SK-N-SH treated with all-trans-retinoic acid at 6 μM for 48 hours (cell line): ENCODE measurements at regions not wholly inside any gene's neighbourhood (a gene's known extent, or its start where the extent isn't known, plus 50 kb on each side); places are given as distances from the start of the nearest gene placed in this dataset.

Source experiments
- ATAC-seq: fragments of 200-7000 bp; cut with Tn5 transposase; 3 replicates; pipeline ENCODE4 v1.9.1; 2020; ENCODE audit warnings: mild to moderate bottlenecking, moderate library complexity
- ARNTL ChIP-seq: fragments of 450-650 bp; formaldehyde crosslinking; IDR thresholded peaks from 2 replicates; pipeline ENCODE4 v1.5.0; 2020; ENCODE audit warnings: low read depth, mild to moderate bottlenecking, moderate library complexity, borderline replicate concordance
- BACH2 ChIP-seq: fragments of 250-450 bp; sonication (Bioruptor Pico); IDR thresholded peaks from 2 replicates; pipeline ENCODE4 v1.9.0; 2021; ENCODE audit warnings: mild to moderate bottlenecking, borderline replicate concordance
- CSDC2 ChIP-seq: fragments of 250-450 bp; sonication (Bioruptor Pico); IDR thresholded peaks from 2 replicates; pipeline ENCODE4 v1.5.0; 2020; ENCODE audit warnings: mild to moderate bottlenecking, moderate library complexity
- CSRNP3 ChIP-seq: fragments of 250-450 bp; sonication (Bioruptor Pico); IDR thresholded peaks from 2 replicates; pipeline ENCODE4 v1.5.1; 2021; ENCODE audit warnings: mild to moderate bottlenecking, moderate library complexity
- ESRRG ChIP-seq: fragments of 250-450 bp; sonication (Bioruptor Pico); IDR thresholded peaks from 2 replicates; pipeline ENCODE4 v1.6.1; 2021; ENCODE audit warnings: mild to moderate bottlenecking
- GLIS3 ChIP-seq: fragments of 250-450 bp; sonication (Bioruptor Pico); IDR thresholded peaks from 2 replicates; pipeline ENCODE4 v1.5.0; 2020; ENCODE audit warnings: mild to moderate bottlenecking, moderate library complexity
- OSR1 ChIP-seq: fragments of 250-450 bp; sonication (Bioruptor Pico); IDR thresholded peaks from 2 replicates; pipeline ENCODE4 v1.8.0; 2022; ENCODE audit warnings: moderate library complexity, mild to moderate bottlenecking, inconsistent platforms
- PPARA ChIP-seq: fragments of 250-450 bp; sonication (Bioruptor Pico); IDR thresholded peaks from 2 replicates; pipeline ENCODE4 v1.5.0; 2020; ENCODE audit warnings: mild to moderate bottlenecking, borderline replicate concordance
- RARB ChIP-seq: fragments of 250-450 bp; sonication (Bioruptor Pico); IDR thresholded peaks from 2 replicates; pipeline ENCODE4 v1.8.0; 2021; ENCODE audit warnings: mild to moderate bottlenecking, moderate library complexity
- SNAI2 ChIP-seq: fragments of 250-450 bp; sonication (Bioruptor Pico); IDR thresholded peaks from 2 replicates; pipeline ENCODE4 v1.5.0; 2020; ENCODE audit warnings: mild to moderate bottlenecking, moderate library complexity
- TCF4 ChIP-seq: fragments of 250-450 bp; sonication (Bioruptor Pico); IDR thresholded peaks from 2 replicates; pipeline ENCODE4 v1.8.0; 2021; ENCODE audit warnings: mild to moderate bottlenecking, moderate library complexity, borderline replicate concordance
- TOX ChIP-seq: fragments of 250-450 bp; sonication (Bioruptor Pico); IDR thresholded peaks from 2 replicates; pipeline ENCODE4 v1.8.0; 2021; ENCODE audit warnings: mild to moderate bottlenecking, moderate library complexity, borderline replicate concordance
- ZFP30 ChIP-seq: fragments of 450-650 bp; formaldehyde crosslinking; IDR thresholded peaks from 2 replicates; pipeline ENCODE4 v1.5.0; 2022; ENCODE audit warnings: mild to moderate bottlenecking, moderate library complexity
- ZNF565 ChIP-seq: fragments of 450-650 bp; formaldehyde crosslinking; conservative IDR thresholded peaks from 2 replicates; pipeline ENCODE4 v1.5.0; 2020; ENCODE audit warnings: low read depth, mild to moderate bottlenecking, moderate library complexity
- ZNF70 ChIP-seq: fragments of 450-650 bp; formaldehyde crosslinking; IDR thresholded peaks from 2 replicates; pipeline ENCODE4 v1.5.0; 2020; ENCODE audit warnings: mild to moderate bottlenecking, moderate library complexity
- ZNF8 ChIP-seq: fragments of 450-650 bp; formaldehyde crosslinking; IDR thresholded peaks from 2 replicates; pipeline ENCODE4 v1.5.0; 2020; ENCODE audit warnings: mild to moderate bottlenecking, moderate library complexity
- TF ChIP-seq, protein P1 (sequence below): fragments of 250-450 bp; sonication (Bioruptor Pico); IDR thresholded peaks from 2 replicates; pipeline ENCODE4 v1.8.0; 2020; ENCODE audit warnings: mild to moderate bottlenecking, moderate library complexity, borderline replicate concordance
- TF ChIP-seq, protein P2 (sequence below): fragments of 250-450 bp; sonication (Bioruptor Pico); IDR thresholded peaks from 2 replicates; pipeline ENCODE4 v1.8.0; 2021; ENCODE audit warnings: low read depth, mild to moderate bottlenecking, moderate library complexity, borderline replicate concordance
- TF ChIP-seq, protein P3 (sequence below): fragments of 250-450 bp; sonication (Bioruptor Pico); IDR thresholded peaks from 2 replicates; pipeline ENCODE4 v1.5.0; 2020; ENCODE audit warnings: mild to moderate bottlenecking, moderate library complexity

- TF ChIP-seq ZNF8 (CRISPR knock-in tag) (no peak), TOX (CRISPR knock-in tag) (no peak)
- TF ChIP-seq, all 23 proteins: peak for 0
These were observed 124.1 kb downstream of the EN1 start (continued) for GRCh38 chr2:118723394-118723793.

- no peak for ATAC-seq
- TF ChIP-seq TCF4 (CRISPR knock-in tag): no peak
These were observed 124.5 kb downstream of the EN1 start for GRCh38 chr2:118722976-118723375.

- TF ChIP-seq PPARA (CRISPR knock-in tag): no peak
- no peak for TF ChIP-seq CSRNP3 (CRISPR knock-in tag)
- TF ChIP-seq TOX (CRISPR knock-in tag): no peak
- ATAC-seq: no peak
These were observed 125.5 kb downstream of the EN1 start for GRCh38 chr2:118721817-118722551.

DNA sequence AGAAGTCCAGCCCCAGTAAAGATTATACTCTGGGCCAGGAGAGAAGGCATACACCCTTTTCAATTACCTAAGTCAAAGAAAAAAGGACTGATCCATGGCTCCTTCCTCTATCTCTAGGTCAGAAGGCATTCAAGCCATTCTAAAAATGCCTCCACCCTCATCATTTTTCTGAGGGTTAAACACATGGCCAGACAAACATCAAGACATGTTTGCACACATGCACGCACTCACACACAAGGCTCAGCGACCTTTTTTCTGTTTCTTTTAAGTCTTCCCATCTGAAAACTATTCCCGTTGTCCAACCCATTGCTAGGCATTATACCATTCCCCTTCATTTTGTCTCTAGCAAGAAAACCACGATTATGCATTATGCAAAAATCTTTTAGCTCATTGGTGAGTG is 126.6 kb downstream of the EN1 start:
- ATAC-seq: no peak
- TF ChIP-seq ZNF8 (CRISPR knock-in tag) (no peak), ZFP30 (CRISPR knock-in tag) (no peak), PPARA (CRISPR knock-in tag) (no peak), ESRRG (no peak), RARB (CRISPR knock-in tag) (no peak), CSRNP3 (CRISPR knock-in tag) (no peak)
- TF ChIP-seq, protein P1, sequence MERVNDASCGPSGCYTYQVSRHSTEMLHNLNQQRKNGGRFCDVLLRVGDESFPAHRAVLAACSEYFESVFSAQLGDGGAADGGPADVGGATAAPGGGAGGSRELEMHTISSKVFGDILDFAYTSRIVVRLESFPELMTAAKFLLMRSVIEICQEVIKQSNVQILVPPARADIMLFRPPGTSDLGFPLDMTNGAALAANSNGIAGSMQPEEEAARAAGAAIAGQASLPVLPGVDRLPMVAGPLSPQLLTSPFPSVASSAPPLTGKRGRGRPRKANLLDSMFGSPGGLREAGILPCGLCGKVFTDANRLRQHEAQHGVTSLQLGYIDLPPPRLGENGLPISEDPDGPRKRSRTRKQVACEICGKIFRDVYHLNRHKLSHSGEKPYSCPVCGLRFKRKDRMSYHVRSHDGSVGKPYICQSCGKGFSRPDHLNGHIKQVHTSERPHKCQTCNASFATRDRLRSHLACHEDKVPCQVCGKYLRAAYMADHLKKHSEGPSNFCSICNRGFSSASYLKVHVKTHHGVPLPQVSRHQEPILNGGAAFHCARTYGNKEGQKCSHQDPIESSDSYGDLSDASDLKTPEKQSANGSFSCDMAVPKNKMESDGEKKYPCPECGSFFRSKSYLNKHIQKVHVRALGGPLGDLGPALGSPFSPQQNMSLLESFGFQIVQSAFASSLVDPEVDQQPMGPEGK (CRISPR knock-in tag): no peak
- TF ChIP-seq, protein P2, sequence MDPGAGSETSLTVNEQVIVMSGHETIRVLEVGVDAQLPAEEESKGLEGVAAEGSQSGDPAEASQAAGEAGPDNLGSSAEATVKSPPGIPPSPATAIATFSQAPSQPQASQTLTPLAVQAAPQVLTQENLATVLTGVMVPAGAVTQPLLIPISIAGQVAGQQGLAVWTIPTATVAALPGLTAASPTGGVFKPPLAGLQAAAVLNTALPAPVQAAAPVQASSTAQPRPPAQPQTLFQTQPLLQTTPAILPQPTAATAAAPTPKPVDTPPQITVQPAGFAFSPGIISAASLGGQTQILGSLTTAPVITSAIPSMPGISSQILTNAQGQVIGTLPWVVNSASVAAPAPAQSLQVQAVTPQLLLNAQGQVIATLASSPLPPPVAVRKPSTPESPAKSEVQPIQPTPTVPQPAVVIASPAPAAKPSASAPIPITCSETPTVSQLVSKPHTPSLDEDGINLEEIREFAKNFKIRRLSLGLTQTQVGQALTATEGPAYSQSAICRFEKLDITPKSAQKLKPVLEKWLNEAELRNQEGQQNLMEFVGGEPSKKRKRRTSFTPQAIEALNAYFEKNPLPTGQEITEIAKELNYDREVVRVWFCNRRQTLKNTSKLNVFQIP: no peak

DNA sequence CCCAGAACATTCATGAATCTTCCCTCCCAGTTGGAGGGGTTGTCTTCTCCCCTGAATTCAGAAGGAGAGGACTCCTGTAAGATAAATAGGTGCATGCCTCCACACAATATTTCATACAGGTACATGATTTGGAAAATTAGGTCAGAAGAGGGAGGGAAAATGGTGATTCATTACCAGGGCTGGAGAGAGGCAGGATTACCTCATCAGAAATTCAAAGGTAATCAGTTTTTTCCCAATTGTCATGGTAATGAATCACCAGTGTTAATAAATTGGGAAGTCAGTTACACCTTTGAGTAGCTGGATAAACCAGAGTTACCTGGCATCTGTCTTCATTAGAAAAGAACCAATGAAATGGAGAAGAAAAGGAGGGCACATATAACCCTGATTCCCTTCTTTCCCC is 128.5 kb downstream of the EN1 start:
- no peak for ATAC-seq
- TF ChIP-seq ZFP30 (CRISPR knock-in tag) (no peak), ARNTL (no peak), ZNF565 (CRISPR knock-in tag) (no peak), ESRRG (no peak), CSDC2 (CRISPR knock-in tag) (no peak), ZNF70 (CRISPR knock-in tag) (no peak), GLIS3 (CRISPR knock-in tag) (no peak), SNAI2 (CRISPR knock-in tag) (no peak), BACH2 (CRISPR knock-in tag) (no peak), OSR1 (CRISPR knock-in tag) (no peak), ZNF8 (CRISPR knock-in tag) (no peak), CSRNP3 (CRISPR knock-in tag) (no peak), TOX (CRISPR knock-in tag) (no peak), TCF4 (CRISPR knock-in tag) (no peak)
- TF ChIP-seq, protein P3, sequence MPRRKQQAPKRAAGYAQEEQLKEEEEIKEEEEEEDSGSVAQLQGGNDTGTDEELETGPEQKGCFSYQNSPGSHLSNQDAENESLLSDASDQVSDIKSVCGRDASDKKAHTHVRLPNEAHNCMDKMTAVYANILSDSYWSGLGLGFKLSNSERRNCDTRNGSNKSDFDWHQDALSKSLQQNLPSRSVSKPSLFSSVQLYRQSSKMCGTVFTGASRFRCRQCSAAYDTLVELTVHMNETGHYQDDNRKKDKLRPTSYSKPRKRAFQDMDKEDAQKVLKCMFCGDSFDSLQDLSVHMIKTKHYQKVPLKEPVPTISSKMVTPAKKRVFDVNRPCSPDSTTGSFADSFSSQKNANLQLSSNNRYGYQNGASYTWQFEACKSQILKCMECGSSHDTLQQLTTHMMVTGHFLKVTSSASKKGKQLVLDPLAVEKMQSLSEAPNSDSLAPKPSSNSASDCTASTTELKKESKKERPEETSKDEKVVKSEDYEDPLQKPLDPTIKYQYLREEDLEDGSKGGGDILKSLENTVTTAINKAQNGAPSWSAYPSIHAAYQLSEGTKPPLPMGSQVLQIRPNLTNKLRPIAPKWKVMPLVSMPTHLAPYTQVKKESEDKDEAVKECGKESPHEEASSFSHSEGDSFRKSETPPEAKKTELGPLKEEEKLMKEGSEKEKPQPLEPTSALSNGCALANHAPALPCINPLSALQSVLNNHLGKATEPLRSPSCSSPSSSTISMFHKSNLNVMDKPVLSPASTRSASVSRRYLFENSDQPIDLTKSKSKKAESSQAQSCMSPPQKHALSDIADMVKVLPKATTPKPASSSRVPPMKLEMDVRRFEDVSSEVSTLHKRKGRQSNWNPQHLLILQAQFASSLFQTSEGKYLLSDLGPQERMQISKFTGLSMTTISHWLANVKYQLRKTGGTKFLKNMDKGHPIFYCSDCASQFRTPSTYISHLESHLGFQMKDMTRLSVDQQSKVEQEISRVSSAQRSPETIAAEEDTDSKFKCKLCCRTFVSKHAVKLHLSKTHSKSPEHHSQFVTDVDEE (CRISPR knock-in tag): no peak
- TF ChIP-seq, all 23 proteins: peak for 0
